Activated naive CD4-positive, alpha-beta T cell treated with anti-CD3 and anti-CD28 coated beads, Interleukin-2, amount 50 U/mL, for 72 hours (primary cell): ENCODE measurements at regions not wholly inside any gene's neighbourhood (a gene's known extent, or its start where the extent isn't known, plus 50 kb on each side); places are given as distances from the start of the nearest gene placed in this dataset.

ENCODE experiments used
- ATAC-seq, 2 donors: fragments of 150-1000 bp; cut with Tn5 transposase; 2 replicates each; pipeline ENCODE4 v1.10.0; 2021; ENCODE audit warnings: mild to moderate bottlenecking in 2 of 2, moderate library complexity in 2 of 2
- DNase-seq, 2 donors: peaks; one replicate each; pipeline ENCODE4 v3.0.0; 2021 to 2022; ENCODE audit warnings: low spot score in 2 of 2
- H3K27ac Mint-ChIP-seq, 2 donors: one replicate each; pipeline ENCODE4 v1.8.0; 2022; ENCODE audit warnings: mild to moderate bottlenecking in 2 of 2, mixed read lengths in 2 of 2
- H3K36me3 Mint-ChIP-seq, 2 donors: one replicate each; pipeline ENCODE4 v1.8.0; 2022; ENCODE audit warnings: mixed read lengths in 2 of 2
- H3K9me3 Mint-ChIP-seq, 2 donors: one replicate each; pipeline ENCODE4 v1.8.0; 2022; ENCODE audit warnings: mixed read lengths in 2 of 2

- ATAC-seq, result no peak
- DNase-seq, result no peak
- Mint-ChIP-seq H3K36me3 (peaks cover 0 to 25% of the 10 kb centered on the region in 2 donors), H3K27ac (no peak overlapping the region), H3K9me3 (peaks cover 9 to 25% of the 10 kb centered on the region in 2 donors)
Measured at GRCh38 chr14:98103705-98104104, 1168.3 kb downstream of the BCL11B start.

DNA sequence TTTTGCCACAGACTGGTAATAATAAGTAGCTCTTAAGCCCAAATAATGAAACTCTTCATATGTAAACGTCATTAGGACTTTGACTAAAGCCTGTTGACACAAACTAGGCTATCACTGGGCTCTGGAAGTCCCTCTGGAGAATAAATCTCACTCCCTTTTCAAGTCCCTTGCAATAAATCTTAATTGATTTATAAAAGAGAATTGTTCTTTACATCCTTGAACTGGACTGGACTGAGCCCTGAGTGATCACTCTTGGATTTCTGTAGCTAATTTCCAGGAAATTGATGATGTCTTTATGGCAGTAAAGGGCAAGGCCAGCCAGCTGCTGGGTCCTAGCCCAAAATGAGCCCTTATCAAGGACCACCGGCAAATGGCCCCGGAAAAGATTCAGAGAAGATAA is 1162.7 kb downstream of the BCL11B start:
- no peak for ATAC-seq
- Mint-ChIP-seq H3K9me3 (peaks cover 2 to 11% of the 10 kb centered on the region in 2 donors), H3K27ac (no peak overlapping the region), H3K36me3 (peaks cover 0 to 6% of the 10 kb centered on the region in 2 donors)
- no peak for DNase-seq

DNA sequence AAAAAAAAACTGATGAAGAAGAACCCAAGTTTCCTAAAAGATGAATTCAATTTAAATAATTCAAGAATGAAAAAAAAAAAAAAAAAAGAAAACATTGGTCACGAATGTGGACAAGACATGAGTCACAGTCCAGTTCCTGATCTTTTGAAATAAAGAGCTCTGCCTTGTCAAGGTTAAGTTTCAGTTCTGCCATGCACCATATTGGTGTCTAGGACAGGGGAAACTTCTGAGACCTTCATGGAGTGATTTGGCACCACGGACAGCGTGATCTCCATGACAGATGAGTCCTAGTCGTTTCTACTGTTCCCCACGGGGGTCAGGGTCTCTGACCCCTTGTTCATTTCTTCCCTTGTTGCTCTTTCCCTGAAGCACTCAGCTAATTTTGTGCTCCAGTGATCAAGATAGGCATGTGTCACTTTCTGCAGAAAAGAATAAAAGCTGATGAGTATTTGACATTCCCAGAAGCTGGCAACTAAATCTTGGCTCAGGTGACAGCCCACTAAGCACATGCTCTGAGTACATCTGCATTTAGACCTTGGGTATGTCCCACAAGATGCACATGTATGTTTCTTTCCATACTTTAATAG is 1159.7 kb downstream of the BCL11B start:
- DNase-seq (no peak), ATAC-seq (peak in 1 of 2 donors; percentile 50)
- Mint-ChIP-seq H3K9me3 (peaks cover 0 to 8% of the 10 kb centered on the region in 2 donors), H3K27ac (no peak overlapping the region), H3K36me3 (peaks cover 0 to 6% of the 10 kb centered on the region in 2 donors)

GRCh38 chr14:98114122-98114895 is 1157.7 kb downstream of the BCL11B start:
- H3K36me3 Mint-ChIP-seq, result peaks cover 0 to 6% of the 10 kb centered on the region in 2 donors
- ATAC-seq (no peak), DNase-seq (no peak)
- H3K27ac Mint-ChIP-seq, result peak overlapping the region in 1 of 2 donors; percentile 90
- H3K9me3 Mint-ChIP-seq, result peaks cover 0 to 4% of the 10 kb centered on the region in 2 donors

- DNase-seq, result no peak
- Mint-ChIP-seq H3K27ac (peak overlapping the region in 1 of 2 donors; percentile 90), H3K36me3 (peaks cover 0 to 11% of the 10 kb centered on the region in 2 donors), H3K9me3 (peaks cover 0 to 4% of the 10 kb centered on the region in 2 donors)
- no peak for ATAC-seq
Measured at GRCh38 chr14:98114946-98115345, 1157.1 kb downstream of the BCL11B start.

DNA sequence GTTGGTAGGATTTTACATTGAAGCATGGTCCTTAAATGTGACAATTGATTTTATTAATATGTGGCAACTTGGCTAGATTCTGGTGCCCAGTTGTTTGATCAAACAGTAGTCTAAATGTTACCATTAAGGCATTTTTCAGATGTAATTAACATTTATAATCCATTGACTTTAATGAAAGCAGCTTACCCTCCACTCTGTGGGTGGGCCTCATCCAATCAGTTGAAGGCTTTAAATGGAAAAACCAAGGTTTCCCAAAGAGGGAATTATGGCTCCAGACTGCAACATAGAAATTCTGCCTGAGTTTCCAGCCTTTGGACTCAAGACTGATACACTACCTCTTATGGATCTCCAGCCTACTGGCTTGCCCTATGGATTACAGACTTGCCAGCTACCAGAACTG is 1153.2 kb downstream of the BCL11B start:
- peaks cover 0 to 19% of the 10 kb centered on the region in 2 donors for H3K9me3 Mint-ChIP-seq
- DNase-seq, result no peak
- peaks cover 4 to 28% of the 10 kb centered on the region in 2 donors for H3K36me3 Mint-ChIP-seq
- H3K27ac Mint-ChIP-seq, result no peak overlapping the region
- ATAC-seq, result no peak

GRCh38 chr14:98119739-98120138 is 1152.3 kb downstream of the BCL11B start:
- DNase-seq (no peak), ATAC-seq (peak; percentile 38 to 63)
- Mint-ChIP-seq H3K36me3 (peaks cover 4 to 28% of the 10 kb centered on the region in 2 donors), H3K9me3 (peaks cover 0 to 15% of the 10 kb centered on the region in 2 donors), H3K27ac (no peak overlapping the region)

- H3K9me3 Mint-ChIP-seq, result peaks cover 0 to 15% of the 10 kb centered on the region in 2 donors
- H3K27ac Mint-ChIP-seq, result no peak overlapping the region
- peaks cover 4 to 28% of the 10 kb centered on the region in 2 donors for H3K36me3 Mint-ChIP-seq
- DNase-seq (no peak), ATAC-seq (peak; percentile 96 to 97)
Measured at GRCh38 chr14:98120831-98121464, 1151.0 kb downstream of the BCL11B start.

GRCh38 chr14:98122527-98122926 is 1149.5 kb downstream of the BCL11B start:
- no peak overlapping the region for H3K27ac Mint-ChIP-seq
- peaks cover 4 to 28% of the 10 kb centered on the region in 2 donors for H3K36me3 Mint-ChIP-seq
- ATAC-seq (no peak), DNase-seq (no peak)
- peaks cover 0 to 17% of the 10 kb centered on the region in 2 donors for H3K9me3 Mint-ChIP-seq

DNA sequence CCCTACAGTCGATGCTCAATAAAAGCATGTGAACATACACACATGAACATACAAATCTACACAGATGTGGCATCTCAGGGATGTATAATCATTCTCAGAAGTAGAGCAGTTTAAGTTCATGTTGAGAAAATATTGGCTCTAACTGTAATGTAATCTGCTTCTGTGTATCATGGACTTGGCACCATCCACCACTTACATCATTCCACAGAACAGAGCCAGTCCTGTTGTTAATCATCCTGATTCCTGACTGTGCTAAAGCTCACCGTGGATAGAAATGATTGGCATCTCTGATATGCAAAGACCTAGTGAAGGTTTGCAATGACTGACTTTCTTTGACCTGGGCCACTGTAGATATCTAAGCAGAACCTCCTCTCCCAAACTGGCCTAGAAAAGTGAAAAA is 1141.3 kb downstream of the BCL11B start:
- H3K9me3 Mint-ChIP-seq, result peaks cover 0 to 9% of the 10 kb centered on the region in 2 donors
- no peak for ATAC-seq
- peaks cover 0 to 6% of the 10 kb centered on the region in 2 donors for H3K36me3 Mint-ChIP-seq
- no peak overlapping the region for H3K27ac Mint-ChIP-seq
- no peak for DNase-seq

- Mint-ChIP-seq H3K36me3 (peaks cover 0 to 6% of the 10 kb centered on the region in 2 donors), H3K9me3 (peaks cover 0 to 9% of the 10 kb centered on the region in 2 donors), H3K27ac (no peak overlapping the region)
- DNase-seq, result no peak
- peak; percentile 75 to 82 for ATAC-seq
Measured at GRCh38 chr14:98131406-98131805, 1140.6 kb downstream of the BCL11B start.

- Mint-ChIP-seq H3K9me3 (no peaks in the 10 kb centered on the region), H3K36me3 (peaks cover 0 to under 1% of the 10 kb centered on the region in 2 donors), H3K27ac (no peak overlapping the region)
- ATAC-seq, result no peak
- no peak for DNase-seq
Measured at GRCh38 chr14:98133806-98134205, 1138.2 kb downstream of the BCL11B start.

DNA sequence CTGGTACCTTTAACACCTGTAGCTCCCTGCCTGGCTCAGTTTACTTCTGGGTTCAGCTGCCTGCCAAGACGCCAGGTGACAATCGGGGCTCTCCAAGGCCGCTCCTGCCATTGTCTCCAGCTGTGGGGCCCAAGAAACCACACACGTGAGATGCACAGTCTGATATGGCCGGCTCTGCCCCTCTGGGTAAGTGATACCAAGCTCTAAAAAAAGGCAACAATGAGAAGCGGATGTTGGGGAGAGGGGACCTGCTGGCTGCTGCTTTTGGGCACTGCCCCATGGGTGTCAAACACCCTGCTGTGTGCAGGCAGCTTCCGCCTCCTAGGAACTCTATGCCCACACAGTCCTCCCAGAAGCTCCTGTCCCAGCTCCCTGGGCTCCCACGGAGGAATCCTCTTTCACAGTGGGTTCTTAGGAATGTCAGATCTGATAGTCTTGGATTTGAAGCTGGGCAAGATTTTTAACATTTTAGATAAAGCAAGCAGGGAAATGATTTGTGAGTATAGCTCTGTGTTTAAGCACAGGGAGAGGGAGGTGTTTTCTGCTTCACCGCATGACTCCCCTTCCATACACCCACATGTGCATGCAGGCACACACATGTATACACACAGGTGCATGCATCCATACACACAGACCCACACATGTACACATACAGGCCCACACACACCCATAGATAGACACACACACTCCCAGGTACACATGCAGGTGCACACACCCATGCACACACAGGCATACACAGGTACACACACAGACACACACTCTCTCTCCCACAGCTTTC is 1135.8 kb downstream of the BCL11B start:
- DNase-seq (peak in 1 of 2 donors; percentile 58), ATAC-seq (peak; percentile 49 to 52)
- Mint-ChIP-seq H3K9me3 (no peaks in the 10 kb centered on the region), H3K27ac (peak overlapping the region; percentile 85 to 97), H3K36me3 (no peaks in the 10 kb centered on the region)

- ATAC-seq (no peak), DNase-seq (no peak)
- no peaks in the 10 kb centered on the region for H3K36me3 Mint-ChIP-seq
- peak overlapping the region; percentile 85 to 97 for H3K27ac Mint-ChIP-seq
- no peaks in the 10 kb centered on the region for H3K9me3 Mint-ChIP-seq
Measured at GRCh38 chr14:98137131-98138025, 1134.6 kb downstream of the BCL11B start.

GRCh38 chr14:98138666-98139065 is 1133.3 kb downstream of the BCL11B start:
- Mint-ChIP-seq H3K9me3 (no peaks in the 10 kb centered on the region), H3K27ac (peak overlapping the region; percentile 85 to 92), H3K36me3 (peaks cover 4 to 7% of the 10 kb centered on the region in 2 donors)
- DNase-seq, result peak; percentile 67 to 83
- peak; percentile 56 to 58 for ATAC-seq
